ENCODE measurements at regions not wholly inside any gene's neighbourhood (a gene's known extent, or its start where the extent isn't known, plus 50 kb on each side); places are given as distances from the start of the nearest gene placed in this dataset.

DNA sequence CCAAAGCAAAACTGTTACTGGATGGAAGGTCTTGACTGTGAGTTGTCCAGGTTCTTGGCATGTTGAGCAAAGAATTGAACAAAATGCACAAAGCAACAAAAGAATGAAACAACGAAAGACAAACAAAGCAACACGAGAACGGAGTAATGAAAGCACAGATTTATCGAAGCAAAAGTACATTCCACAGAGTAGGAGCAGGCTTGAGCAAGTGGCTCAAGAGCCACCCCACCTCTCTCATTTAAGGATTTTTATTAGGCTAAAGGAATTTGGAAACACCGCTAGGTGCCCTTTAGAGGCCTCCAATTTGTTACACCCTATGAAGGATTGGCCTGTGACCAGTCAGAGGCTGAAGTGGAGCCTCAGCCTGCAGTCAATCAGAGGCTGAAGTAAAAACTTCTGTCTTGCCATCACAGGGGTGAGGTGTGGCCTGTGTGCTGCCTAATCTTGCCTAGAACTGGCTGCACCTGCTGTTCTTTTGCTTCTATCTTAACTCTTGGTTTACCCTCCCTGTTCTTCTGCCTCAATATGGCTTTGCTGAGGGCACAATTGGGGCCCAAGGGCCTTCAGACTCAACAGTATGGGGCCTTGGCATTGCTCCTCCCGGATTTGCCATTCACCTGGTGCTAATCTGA, 59.4 kb upstream of the FTH1 start:
- no peaks in the 10 kb centered on the region for H3K79me2 ChIP-seq (replicated peaks; ENCODE audit: insufficient read depth, low read length)
- no peaks in the 10 kb centered on the region for H4K20me1 ChIP-seq (ENCODE audit: insufficient read depth)
- TF ChIP-seq RAD21 (conservative IDR thresholded peaks at IDR 0.05) (no peak), SMC3 (conservative IDR thresholded peaks at IDR 0.05; ENCODE audit: poor library complexity) (no peak), POLR2AphosphoS5 (IDR thresholded peaks at IDR 0.05) (no peak), MXI1 (conservative IDR thresholded peaks at IDR 0.05; ENCODE audit: poor library complexity, severe bottlenecking) (no peak), CTCF (IDR thresholded peaks at IDR 0.05; ENCODE audit: poor library complexity, severe bottlenecking) (no peak), EZH2 (IDR thresholded peaks at IDR 0.05; ENCODE audit: borderline replicate concordance, insufficient read depth, low read length, poor library complexity, severe bottlenecking) (no peak), EP300 (conservative IDR thresholded peaks at IDR 0.05; ENCODE audit: poor library complexity, severe bottlenecking) (no peak), TAF1 (IDR thresholded peaks at IDR 0.05; ENCODE audit: low read depth) (no peak)
- TF ChIP-seq, protein P1, sequence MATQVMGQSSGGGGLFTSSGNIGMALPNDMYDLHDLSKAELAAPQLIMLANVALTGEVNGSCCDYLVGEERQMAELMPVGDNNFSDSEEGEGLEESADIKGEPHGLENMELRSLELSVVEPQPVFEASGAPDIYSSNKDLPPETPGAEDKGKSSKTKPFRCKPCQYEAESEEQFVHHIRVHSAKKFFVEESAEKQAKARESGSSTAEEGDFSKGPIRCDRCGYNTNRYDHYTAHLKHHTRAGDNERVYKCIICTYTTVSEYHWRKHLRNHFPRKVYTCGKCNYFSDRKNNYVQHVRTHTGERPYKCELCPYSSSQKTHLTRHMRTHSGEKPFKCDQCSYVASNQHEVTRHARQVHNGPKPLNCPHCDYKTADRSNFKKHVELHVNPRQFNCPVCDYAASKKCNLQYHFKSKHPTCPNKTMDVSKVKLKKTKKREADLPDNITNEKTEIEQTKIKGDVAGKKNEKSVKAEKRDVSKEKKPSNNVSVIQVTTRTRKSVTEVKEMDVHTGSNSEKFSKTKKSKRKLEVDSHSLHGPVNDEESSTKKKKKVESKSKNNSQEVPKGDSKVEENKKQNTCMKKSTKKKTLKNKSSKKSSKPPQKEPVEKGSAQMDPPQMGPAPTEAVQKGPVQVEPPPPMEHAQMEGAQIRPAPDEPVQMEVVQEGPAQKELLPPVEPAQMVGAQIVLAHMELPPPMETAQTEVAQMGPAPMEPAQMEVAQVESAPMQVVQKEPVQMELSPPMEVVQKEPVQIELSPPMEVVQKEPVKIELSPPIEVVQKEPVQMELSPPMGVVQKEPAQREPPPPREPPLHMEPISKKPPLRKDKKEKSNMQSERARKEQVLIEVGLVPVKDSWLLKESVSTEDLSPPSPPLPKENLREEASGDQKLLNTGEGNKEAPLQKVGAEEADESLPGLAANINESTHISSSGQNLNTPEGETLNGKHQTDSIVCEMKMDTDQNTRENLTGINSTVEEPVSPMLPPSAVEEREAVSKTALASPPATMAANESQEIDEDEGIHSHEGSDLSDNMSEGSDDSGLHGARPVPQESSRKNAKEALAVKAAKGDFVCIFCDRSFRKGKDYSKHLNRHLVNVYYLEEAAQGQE (IDR thresholded peaks at IDR 0.05; ENCODE audit: borderline replicate concordance) = no peak
- H3K36me3 ChIP-seq (ENCODE audit: insufficient read depth, low read length) = no peaks in the 10 kb centered on the region
- no peaks in the 10 kb centered on the region for H3K9me2 ChIP-seq (ENCODE audit: insufficient read depth, low read length)
- H3K27me3 ChIP-seq (ENCODE audit: insufficient read depth, low read depth, low read length) = no peaks in the 10 kb centered on the region
- H3K9ac ChIP-seq (ENCODE audit: low read length) = no peak overlapping the region
- no peaks in the 10 kb centered on the region for H3F3A ChIP-seq (ENCODE audit: insufficient read depth, low read length, poor library complexity, severe bottlenecking)
- no peak overlapping the region for H3K4me3 ChIP-seq (ENCODE audit: low read length)
- no peaks in the 10 kb centered on the region for H3K9me3 ChIP-seq (ENCODE audit: low read length)
- no peak overlapping the region for H2AFZ ChIP-seq (ENCODE audit: low read depth, low read length)
- H3K27ac ChIP-seq (ENCODE audit: low read length) = no peak overlapping the region
- H3K4me2 ChIP-seq (ENCODE audit: low read length) = no peak overlapping the region

- no peak overlapping the region for H3K4me2 ChIP-seq (ENCODE audit: low read length)
- no peak overlapping the region for H3K27ac ChIP-seq (ENCODE audit: low read length)
- no peak overlapping the region for H3K9ac ChIP-seq (ENCODE audit: low read length)
- no peak overlapping the region for H3K4me3 ChIP-seq (ENCODE audit: low read length)
- no peaks in the 10 kb centered on the region for H3F3A ChIP-seq (ENCODE audit: insufficient read depth, low read length, poor library complexity, severe bottlenecking)
- TF ChIP-seq POLR2AphosphoS5 (IDR thresholded peaks at IDR 0.05) = peak; percentile 40
- TF ChIP-seq MXI1 (conservative IDR thresholded peaks at IDR 0.05; ENCODE audit: poor library complexity, severe bottlenecking) = no peak
- H3K36me3 ChIP-seq (ENCODE audit: insufficient read depth, low read length) = no peaks in the 10 kb centered on the region
- H3K9me3 ChIP-seq (ENCODE audit: low read length) = no peaks in the 10 kb centered on the region
- H3K27me3 ChIP-seq (ENCODE audit: insufficient read depth, low read depth, low read length) = no peaks in the 10 kb centered on the region
- no peaks in the 10 kb centered on the region for H4K20me1 ChIP-seq (ENCODE audit: insufficient read depth)
- no peaks in the 10 kb centered on the region for H3K79me2 ChIP-seq (replicated peaks; ENCODE audit: insufficient read depth, low read length)
- no peak overlapping the region for H2AFZ ChIP-seq (ENCODE audit: low read depth, low read length)
- H3K9me2 ChIP-seq (ENCODE audit: insufficient read depth, low read length) = no peaks in the 10 kb centered on the region
These were observed 58.2 kb upstream of the FTH1 start for GRCh38 chr11:62025487-62026105.

All from neural cell (in vitro differentiated cells).